Right lobe of liver (tissue), 6 donors: ENCODE measurements at regions not wholly inside any gene's neighbourhood (a gene's known extent, or its start where the extent isn't known, plus 50 kb on each side); places are given as distances from the start of the nearest gene placed in this dataset.
A peak's percentile ranks its signal among the peaks of the same experiment; 100 is the strongest.

ENCODE experiments used
- ATAC-seq, 4 donors: fragments of 200-7000 bp; cut with Tn5 transposase; one replicate each; pipeline ENCODE4 v1.9.1; 2020; ENCODE audit warnings: mild to moderate bottlenecking in 4 of 4, moderate library complexity in 4 of 4
- DNase-seq, 3 donors: peaks; one replicate each; pipeline ENCODE4 v3.0.0-alpha.2; 2020
- H3K27ac ChIP-seq, 3 donors: fragments of 200-600 bp; one replicate each; pipeline ENCODE4 v1.8.0; 2022
- H3K27me3 ChIP-seq, 2 donors: fragments of 200-600 bp; one replicate each; pipeline ENCODE4 v1.8.0; 2022
- H3K36me3 ChIP-seq, 4 donors: fragments of 200-600 bp; sonication (generic) in 1 of 4; one replicate each; pipeline versions ENCODE4 v1.5.1 to v1.8.0; 2017 to 2022; ENCODE audit warnings: control low read depth in 1 of 4
- H3K4me1 ChIP-seq, 4 donors: fragments of 200-600 bp; sonication (generic) in 1 of 4; one replicate each; pipeline versions ENCODE4 v1.5.1 to v1.8.0; 2017 to 2022; ENCODE audit warnings: control low read depth in 1 of 4
- H3K4me3 ChIP-seq, 3 donors: fragments of 200-600 bp; one replicate each; pipeline ENCODE4 v1.8.0; 2022
- H3K9me3 ChIP-seq, 4 donors: fragments of 200-600 bp; sonication (generic) in 1 of 4; one replicate each; pipeline versions ENCODE4 v1.5.1 to v1.8.0; 2017 to 2022; ENCODE audit warnings: control low read depth in 1 of 4
- CTCF ChIP-seq, 4 donors: fragments of 200-600 bp in 3 of 4; fragments of 450-650 bp in 1 of 4; IDR thresholded peaks; one replicate each; pipeline versions ENCODE4 v1.5.1 to v1.8.0; 2016 to 2022; ENCODE audit warnings: antibody characterized with exemption in 4 of 4, mild to moderate bottlenecking in 2 of 4
- POLR2A ChIP-seq: fragments of 450-650 bp; IDR thresholded peaks from one replicate; pipeline ENCODE4 v1.6.1; 2017; ENCODE audit warnings: antibody characterized with exemption, mild to moderate bottlenecking
- WGBS: methylation state at CpG from one replicate; pipeline ENCODE4 v1.1.6; 2018; ENCODE audit warnings: low coverage, low lambda C conversion rate; ENCODE audit not compliant: insufficient coverage; ENCODE audit errors: missing lambda C conversion rate; 5-methylcytosine and 5-hydroxymethylcytosine counted together
- intact Hi-C, 2 donors: fragments of 100-400 bp; cut with DNase I; formaldehyde crosslinking; loops; one replicate each; pipeline versions ENCODE4 v1.11.2 to v1.14.1; 2022
- donor health status: DM: no; HTN: yes; CAD: no.
- donor health status: DM: no; HTN: no; CAD: no.
- donor health status: DM: no; HTN: no; CAD: no.
- donor health status: DM: no; HTN: yes; CAD: no.
- donor health status: DM: no; HTN: yes; CAD: no.

DNA sequence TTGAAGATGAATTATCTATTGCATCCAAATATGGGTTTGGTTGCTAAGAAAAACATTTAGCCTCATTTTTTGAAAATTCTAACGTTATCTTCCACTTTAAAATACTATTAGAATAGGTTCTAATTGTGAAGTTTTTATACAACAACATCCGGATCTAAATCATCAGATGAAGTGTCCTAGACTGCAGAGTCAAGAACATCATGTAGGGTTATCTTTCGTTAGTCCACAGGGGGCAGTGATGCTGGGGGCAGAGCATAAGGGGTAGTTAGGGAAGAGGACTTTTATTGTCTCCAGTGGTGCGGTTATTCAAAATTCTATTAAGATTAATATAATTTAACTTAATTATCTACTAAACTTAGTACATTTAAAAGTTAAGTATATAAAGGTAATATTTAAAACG, 990.6 kb upstream of the PHF14 start:
- Histone ChIP-seq H3K36me3 (no peaks in the 10 kb centered on the region), H3K9me3 (no peaks in the 10 kb centered on the region), H3K27ac (no peak overlapping the region), H3K4me3 (no peak overlapping the region), H3K27me3 (no peaks in the 10 kb centered on the region), H3K4me1 (no peaks in the 10 kb centered on the region)
- TF ChIP-seq CTCF (IDR thresholded peaks at IDR 0.05) (no peak), POLR2A (no peak)
- DNase-seq = no peak
- ATAC-seq = no peak
- whole genome bisulfite sequencing = 56% methylated on average over 5 of the region's 5 CpGs
- intact Hi-C loops = no loop called here

GRCh38 chr7:10015687-10016086, 958.0 kb upstream of the PHF14 start:
- H3K9me3 ChIP-seq = no peaks in the 10 kb centered on the region
- intact Hi-C loops = no loop called here
- H3K36me3 ChIP-seq = no peaks in the 10 kb centered on the region
- H3K27me3 ChIP-seq = no peaks in the 10 kb centered on the region
- TF ChIP-seq CTCF (IDR thresholded peaks at IDR 0.05) (peak in 1 of 4 donors; percentile 22), POLR2A (no peak)
- H3K27ac ChIP-seq = no peak overlapping the region
- no peaks in the 10 kb centered on the region for H3K4me1 ChIP-seq
- ATAC-seq (no peak), DNase-seq (no peak)
- WGBS = 19% methylated on average over 1 of the region's 1 CpG
- no peak overlapping the region for H3K4me3 ChIP-seq

DNA sequence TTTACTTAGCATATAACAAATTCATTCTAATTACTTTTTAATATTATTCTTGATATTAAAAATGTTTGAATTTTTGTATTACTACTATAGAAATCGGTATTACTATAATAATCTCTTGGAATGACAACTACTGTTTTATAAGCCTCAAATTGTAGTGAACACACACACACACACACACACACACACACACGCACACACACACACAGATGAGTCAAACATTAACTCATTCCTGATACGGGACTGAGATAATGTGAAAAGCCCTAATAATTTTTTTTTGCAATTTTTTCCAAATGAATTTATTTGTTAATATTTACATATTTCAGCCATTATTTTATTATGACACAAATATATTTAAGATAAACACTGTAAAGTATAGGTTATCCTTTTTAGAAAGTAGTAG, 951.2 kb upstream of the PHF14 start:
- H3K27me3 ChIP-seq = no peaks in the 10 kb centered on the region
- H3K9me3 ChIP-seq = no peaks in the 10 kb centered on the region
- H3K36me3 ChIP-seq = no peaks in the 10 kb centered on the region
- intact Hi-C loops = no loop called here
- ATAC-seq (peak; percentile 79 to 89 (median 85)), DNase-seq (no peak)
- H3K4me1 ChIP-seq = no peaks in the 10 kb centered on the region
- no peak overlapping the region for H3K27ac ChIP-seq
- TF ChIP-seq POLR2A (no peak), CTCF (IDR thresholded peaks at IDR 0.05) (no peak)
- H3K4me3 ChIP-seq = no peak overlapping the region
- 32% methylated on average over 3 of the region's 3 CpGs for WGBS

GRCh38 chr7:10022957-10023356, 950.7 kb upstream of the PHF14 start:
- Histone ChIP-seq H3K36me3 (no peaks in the 10 kb centered on the region), H3K9me3 (no peaks in the 10 kb centered on the region), H3K4me1 (no peaks in the 10 kb centered on the region), H3K27ac (no peak overlapping the region), H3K27me3 (no peaks in the 10 kb centered on the region), H3K4me3 (no peak overlapping the region)
- peak in 1 of 3 donors; percentile 47 for DNase-seq
- peak; percentile 89 to 94 (median 92) for ATAC-seq
- WGBS = 9% methylated on average over 2 of the region's 2 CpGs
- TF ChIP-seq CTCF (IDR thresholded peaks at IDR 0.05) (peak; percentile 31 to 49 (median 46)), POLR2A (no peak)
- intact Hi-C loops = no loop called here
